ENCODE measurements at regions not wholly inside any gene's neighbourhood (a gene's known extent, or its start where the extent isn't known, plus 50 kb on each side); places are given as distances from the start of the nearest gene placed in this dataset.

DNA sequence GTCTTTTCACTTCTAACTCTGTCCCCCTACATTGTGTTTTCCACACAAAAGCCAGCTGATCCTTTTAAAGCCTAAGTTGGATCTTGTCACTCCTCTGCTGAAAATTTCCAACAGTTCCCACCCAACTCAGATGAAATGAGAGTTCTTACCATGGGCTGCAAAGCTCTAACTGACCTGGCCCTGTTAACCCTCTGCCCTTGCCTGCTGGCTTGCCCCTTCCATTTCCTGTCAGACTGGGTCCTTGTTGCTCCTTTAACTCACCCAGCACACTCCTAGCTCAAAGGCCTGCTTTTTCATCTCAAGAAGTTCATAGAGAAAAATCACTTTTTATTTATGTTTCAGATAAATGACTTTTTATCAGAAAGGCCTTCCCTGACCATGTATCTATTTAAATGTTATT is 66.5 kb upstream of the HEY2 start:
- TF ChIP-seq SREBF2 (CRISPR knock-in tag; IDR thresholded peaks at IDR 0.05) (no peak), BRF1 (IDR thresholded peaks at IDR 0.05; ENCODE audit: borderline replicate concordance, extremely low read depth, insufficient read length) (no peak), ELF4 (CRISPR knock-in tag; IDR thresholded peaks at IDR 0.05) (no peak)
- TF ChIP-seq, protein P1, sequence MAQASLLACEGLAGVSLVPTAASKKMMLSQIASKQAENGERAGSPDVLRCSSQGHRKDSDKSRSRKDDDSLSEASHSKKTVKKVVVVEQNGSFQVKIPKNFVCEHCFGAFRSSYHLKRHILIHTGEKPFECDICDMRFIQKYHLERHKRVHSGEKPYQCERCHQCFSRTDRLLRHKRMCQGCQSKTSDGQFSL (CRISPR knock-in tag; IDR thresholded peaks at IDR 0.05): no peak
- TF ChIP-seq, protein P1 (tag; IDR thresholded peaks at IDR 0.05): no peak
